AG08396 (cell line): ENCODE measurements at regions not wholly inside any gene's neighbourhood (a gene's known extent, or its start where the extent isn't known, plus 50 kb on each side); places are given as distances from the start of the nearest gene placed in this dataset.
"Not testable (repeated sequence)": the region's sequence is repeated elsewhere in the genome, so short reads cannot be mapped to it uniquely, and the experiment has no call there.

ENCODE experiments used
- DNase-seq: peaks from one replicate; pipeline ENCODE4 v3.0.0; 2012; ENCODE audit warnings: low spot score, mixed read lengths

GRCh38 chr4:155032521-155033229, 175.8 kb upstream of the NPY2R start:
- no peak for DNase-seq

- no peak for DNase-seq
These were observed 174.8 kb upstream of the NPY2R start for GRCh38 chr4:155033604-155034003.

- DNase-seq, result no peak
These were observed 171.4 kb upstream of the NPY2R start for GRCh38 chr4:155037031-155037430.

GRCh38 chr4:155038459-155038858, 170.0 kb upstream of the NPY2R start:
- DNase-seq, result no peak

GRCh38 chr4:155039162-155039561, 169.3 kb upstream of the NPY2R start:
- DNase-seq, result no peak

- DNase-seq, result no peak
These were observed 168.4 kb upstream of the NPY2R start for GRCh38 chr4:155040031-155040430.

GRCh38 chr4:155042014-155042413, 166.4 kb upstream of the NPY2R start:
- no peak for DNase-seq

GRCh38 chr4:155044251-155044650, 164.2 kb upstream of the NPY2R start:
- DNase-seq, result not testable (repeated sequence)

GRCh38 chr4:155047755-155048154, 160.7 kb upstream of the NPY2R start:
- no peak for DNase-seq

- DNase-seq, result not testable (repeated sequence)
These were observed 154.4 kb upstream of the NPY2R start for GRCh38 chr4:155054042-155054441.

GRCh38 chr4:155060419-155060818, 148.0 kb upstream of the NPY2R start:
- no peak for DNase-seq

- DNase-seq, result no peak
These were observed 147.6 kb upstream of the NPY2R start for GRCh38 chr4:155060873-155061272.

GRCh38 chr4:155062948-155063347, 145.5 kb upstream of the NPY2R start:
- no peak for DNase-seq

- DNase-seq, result not testable (repeated sequence)
These were observed 143.5 kb upstream of the NPY2R start for GRCh38 chr4:155064934-155065333.

GRCh38 chr4:155066871-155067270, 141.6 kb upstream of the NPY2R start:
- DNase-seq, result no peak

GRCh38 chr4:155071962-155072361, 136.5 kb upstream of the NPY2R start:
- no peak for DNase-seq

GRCh38 chr4:155072417-155072816, 136.0 kb upstream of the NPY2R start:
- DNase-seq, result no peak

- no peak for DNase-seq
These were observed 134.6 kb upstream of the NPY2R start for GRCh38 chr4:155073852-155074251.

GRCh38 chr4:155076256-155076785, 132.1 kb upstream of the NPY2R start:
- no peak for DNase-seq

- DNase-seq, result no peak
These were observed 130.8 kb upstream of the NPY2R start for GRCh38 chr4:155077452-155078229.

- no peak for DNase-seq
These were observed 128.6 kb upstream of the NPY2R start for GRCh38 chr4:155079871-155080270.

- DNase-seq, result no peak
These were observed 127.2 kb upstream of the NPY2R start for GRCh38 chr4:155081222-155081621.

- no peak for DNase-seq
These were observed 122.4 kb upstream of the NPY2R start for GRCh38 chr4:155085843-155086530.
